Hematopoietic multipotent progenitor cell treated with erythropoietin and hydrocortisone succinate and interleukin-3 and kit ligand, for 17 days (in vitro differentiated cells): ENCODE measurements at regions not wholly inside any gene's neighbourhood (a gene's known extent, or its start where the extent isn't known, plus 50 kb on each side); places are given as distances from the start of the nearest gene placed in this dataset.
"Not testable (repeated sequence)": the region's sequence is repeated elsewhere in the genome, so short reads cannot be mapped to it uniquely, and the experiment has no call there.

Experiments
- DNase-seq: peaks from one replicate; pipeline ENCODE4 v3.0.0-alpha.2; 2015; ENCODE audit warnings: low spot score

DNA sequence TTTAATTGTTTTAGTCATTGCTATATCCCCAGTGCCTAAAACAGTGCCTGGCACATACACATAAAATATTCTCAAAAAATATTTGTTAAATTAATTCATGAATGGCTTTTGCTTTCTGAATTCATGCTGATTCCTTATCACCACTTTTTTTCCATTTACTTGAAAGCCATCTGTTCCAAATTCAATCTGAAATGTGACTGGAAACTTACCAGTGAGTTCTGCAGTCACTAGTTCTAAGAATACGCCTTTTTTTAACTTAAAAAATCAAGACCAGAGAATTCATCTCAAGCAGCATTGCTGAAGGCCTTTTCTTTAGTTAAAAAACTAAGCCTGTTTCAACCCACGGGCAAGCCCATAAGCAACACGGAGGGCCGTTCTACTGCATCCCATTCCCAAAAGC lies 114.0 kb upstream of the ERCC4 start:
- DNase-seq, result no peak

- no peak for DNase-seq
Observed at GRCh38 chr16:13806671-13807070, 113.3 kb upstream of the ERCC4 start.

GRCh38 chr16:13808102-13808501 lies 111.9 kb upstream of the ERCC4 start:
- DNase-seq, result no peak

DNA sequence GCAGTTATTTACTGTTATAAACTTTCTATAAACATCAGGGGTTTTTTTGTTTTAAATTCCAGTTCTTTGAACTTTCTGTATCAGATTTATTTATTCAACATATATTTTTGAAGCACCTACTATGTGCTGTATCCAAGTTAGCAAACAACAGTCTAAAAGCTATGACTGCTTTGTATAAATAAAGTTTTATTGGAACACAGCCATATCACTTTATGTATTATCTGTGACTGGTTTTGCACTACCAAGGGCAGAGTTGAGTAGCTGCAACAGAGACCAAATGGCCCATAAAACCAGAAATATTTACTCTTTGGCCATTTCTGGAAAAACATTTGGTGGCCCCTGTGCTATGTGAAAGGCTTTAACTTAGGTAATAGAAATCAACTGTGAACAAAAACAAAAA lies 110.2 kb upstream of the ERCC4 start:
- DNase-seq, result no peak

GRCh38 chr16:13811834-13812233 lies 108.1 kb upstream of the ERCC4 start:
- DNase-seq, result no peak

DNA sequence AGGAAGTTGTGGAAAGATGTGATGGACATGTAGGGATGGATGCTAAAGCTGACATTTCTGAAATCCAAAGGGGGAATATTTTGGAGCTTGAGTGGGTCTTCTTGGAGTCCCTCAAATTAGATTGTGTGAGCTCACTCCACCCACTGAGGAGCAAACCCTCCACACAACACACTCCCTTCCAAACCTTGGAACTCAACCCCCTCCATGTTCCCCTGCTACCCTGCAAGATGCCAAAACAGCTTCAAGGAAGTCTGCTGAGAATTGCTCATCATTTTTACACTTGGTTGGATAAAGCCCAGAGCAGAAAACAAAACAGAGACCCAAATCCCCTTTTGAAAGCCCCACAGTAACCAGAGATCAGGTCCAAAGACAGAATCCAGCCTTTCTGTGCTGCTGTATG lies 103.3 kb upstream of the ERCC4 start:
- no peak for DNase-seq

- DNase-seq, result no peak
Observed at GRCh38 chr16:13823501-13823900, 96.5 kb upstream of the ERCC4 start.

DNA sequence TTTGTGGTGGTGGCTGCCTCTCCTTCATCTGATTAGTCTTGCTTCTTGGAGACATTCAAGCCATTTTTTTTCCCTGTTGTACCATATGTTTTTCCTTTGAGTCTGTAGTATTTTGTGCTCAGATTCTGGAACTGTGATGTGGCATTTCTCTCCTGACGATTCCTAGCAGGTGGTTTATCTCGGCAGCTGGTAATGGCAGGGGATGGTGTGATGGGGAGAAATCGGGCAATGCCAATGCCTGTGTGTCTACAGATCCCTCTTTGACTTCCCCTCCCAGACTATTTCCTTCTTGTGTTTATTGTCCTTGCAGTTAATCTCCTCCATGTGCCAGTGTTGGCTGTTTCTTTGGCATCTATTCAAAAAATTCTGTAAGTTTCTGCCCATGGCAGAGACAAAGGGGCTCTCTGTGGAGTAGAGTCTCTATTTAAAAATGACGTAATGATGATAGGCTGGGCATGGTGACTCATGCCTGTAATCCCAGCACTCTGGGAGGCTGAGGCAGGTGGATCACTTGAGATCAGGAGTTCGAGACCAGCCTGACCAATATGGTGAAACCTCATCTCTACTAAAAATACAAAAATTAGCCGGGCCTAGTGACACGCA lies 90.2 kb upstream of the ERCC4 start:
- no peak for DNase-seq

DNA sequence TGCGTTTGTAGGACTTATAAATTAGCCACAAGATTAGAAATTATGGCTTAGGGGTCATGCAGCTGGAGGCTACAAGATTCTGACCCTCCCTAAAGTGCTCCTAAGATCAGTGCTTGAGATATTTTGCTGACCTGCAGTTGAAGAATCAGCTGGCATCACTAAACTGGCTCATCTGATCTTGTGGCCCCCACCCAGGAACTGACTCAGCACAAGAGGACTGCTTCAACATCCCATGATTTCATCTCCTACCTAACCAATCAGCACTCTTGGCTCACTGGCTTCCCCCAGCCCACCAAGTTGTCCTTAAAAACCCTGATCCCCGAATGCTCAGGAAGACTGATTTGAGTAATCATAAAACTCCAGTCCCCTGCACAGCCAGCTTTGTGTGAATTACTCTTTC lies 86.4 kb upstream of the ERCC4 start:
- no peak for DNase-seq

GRCh38 chr16:13835387-13835786 lies 84.6 kb upstream of the ERCC4 start:
- no peak for DNase-seq

DNA sequence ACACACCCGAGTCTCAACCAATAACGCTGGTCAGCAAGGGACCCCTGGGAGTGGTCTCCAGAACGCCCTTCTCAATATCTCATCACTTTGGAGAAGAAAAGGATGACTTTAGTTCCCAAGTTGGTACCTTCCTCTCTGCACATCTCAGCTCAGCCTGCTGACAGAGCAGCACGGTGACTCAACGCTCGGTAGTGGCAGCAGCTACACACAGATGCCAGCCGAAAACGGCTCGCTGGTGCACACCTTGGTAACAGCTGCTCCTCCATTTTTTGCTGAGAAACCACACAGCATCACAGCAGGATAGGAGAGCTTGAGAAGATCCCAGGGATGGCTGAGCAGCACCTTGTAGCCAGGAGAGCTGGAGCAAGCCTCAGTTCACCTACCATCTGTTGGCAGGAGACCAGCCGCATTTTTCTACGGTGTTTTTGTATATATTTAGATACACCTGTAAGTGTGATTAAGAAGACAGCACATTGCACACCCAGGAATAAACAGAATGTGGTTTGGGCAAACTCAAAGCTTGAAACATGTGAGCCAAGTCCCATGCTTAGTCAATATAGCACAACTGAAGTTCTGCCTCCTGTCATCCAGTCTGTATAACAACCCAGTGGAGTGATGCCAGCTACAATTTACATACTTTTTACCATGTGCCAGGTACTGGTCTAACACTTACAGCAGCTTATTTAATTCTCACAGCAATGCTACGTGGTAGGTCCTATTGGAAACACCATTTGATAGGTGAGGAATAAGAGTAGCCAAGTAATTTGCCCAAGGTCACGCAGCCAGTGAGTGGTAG lies 83.8 kb upstream of the ERCC4 start:
- DNase-seq, result no peak

DNA sequence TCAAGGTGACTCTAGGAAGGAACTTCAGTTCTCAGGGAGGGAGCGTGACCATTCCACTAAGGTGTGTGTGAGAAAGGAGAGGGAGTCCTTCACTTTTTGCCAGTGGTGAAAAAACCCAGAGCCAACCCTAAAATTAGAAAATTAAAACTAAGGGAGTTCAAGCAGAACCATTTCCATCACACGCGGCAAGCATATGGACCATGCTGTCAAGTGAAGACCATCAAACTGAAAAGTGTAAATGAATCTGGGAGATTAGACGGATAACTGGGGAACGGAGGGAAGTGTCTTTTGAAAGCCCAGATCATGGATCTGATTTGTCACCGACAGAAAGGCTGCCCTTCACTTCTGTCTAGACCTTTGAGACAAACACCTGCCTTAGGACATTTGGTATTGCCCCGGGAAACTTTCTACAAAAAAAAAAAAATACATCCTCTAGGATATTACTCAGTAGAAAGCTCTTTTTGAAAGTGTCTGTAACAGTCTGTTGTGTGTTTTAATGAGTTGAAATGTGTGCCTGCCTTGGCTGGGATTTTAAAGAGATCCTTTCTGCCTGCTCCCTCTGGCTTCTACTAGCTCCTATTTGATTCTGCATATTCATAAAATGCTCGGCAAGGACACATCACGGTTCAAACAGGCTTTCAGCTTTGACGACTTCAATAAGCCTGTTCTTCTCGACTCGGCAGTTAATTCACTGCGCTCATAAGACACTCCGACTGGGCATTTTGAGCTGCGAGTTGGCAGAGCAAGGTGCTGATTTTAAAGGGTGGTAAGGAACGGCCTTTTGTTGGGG lies 81.4 kb upstream of the ERCC4 start:
- no peak for DNase-seq

- no peak for DNase-seq
Observed at GRCh38 chr16:13839577-13839976, 80.4 kb upstream of the ERCC4 start.

- no peak for DNase-seq
Observed at GRCh38 chr16:13845232-13845631, 74.7 kb upstream of the ERCC4 start.

DNA sequence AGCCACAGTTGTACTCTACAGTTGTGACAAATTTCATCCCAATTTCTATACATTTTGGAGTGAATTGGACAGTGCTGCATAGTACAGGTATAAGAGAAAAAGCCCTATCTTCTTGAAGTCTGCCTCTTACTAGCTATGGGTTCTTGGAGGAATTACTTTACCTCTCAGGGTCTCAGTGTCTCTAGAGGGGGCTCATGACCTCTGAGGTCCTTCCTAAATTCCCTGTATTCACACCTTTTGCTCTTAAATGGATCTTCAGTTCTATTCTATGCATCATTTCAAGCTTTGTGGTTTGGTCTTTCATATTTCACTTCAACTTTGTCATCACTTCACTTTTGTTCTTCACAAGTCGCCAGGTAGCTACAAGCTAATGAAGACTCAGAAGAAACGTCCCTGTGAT lies 71.2 kb upstream of the ERCC4 start:
- no peak for DNase-seq

GRCh38 chr16:13850173-13850572 lies 69.8 kb upstream of the ERCC4 start:
- DNase-seq, result not testable (repeated sequence)

DNA sequence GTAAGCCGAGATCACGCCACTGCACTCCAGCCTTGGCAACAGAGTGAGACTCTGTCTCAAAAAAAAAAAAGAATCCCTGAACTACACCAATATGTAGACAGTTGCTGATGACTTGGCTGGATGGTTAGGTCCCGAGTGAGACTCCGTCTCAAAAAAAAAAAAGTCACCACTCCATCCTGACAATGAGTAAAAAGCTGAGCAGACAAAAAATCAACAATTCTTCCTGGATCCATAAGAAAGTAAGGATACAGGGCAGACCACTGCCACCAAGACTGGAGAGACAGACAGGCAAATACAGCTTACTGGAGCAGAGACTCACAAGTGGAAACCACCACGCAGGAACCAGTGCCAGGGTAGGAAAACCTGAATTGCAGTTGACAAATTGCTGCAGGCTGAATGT lies 67.1 kb upstream of the ERCC4 start:
- DNase-seq, result no peak

DNA sequence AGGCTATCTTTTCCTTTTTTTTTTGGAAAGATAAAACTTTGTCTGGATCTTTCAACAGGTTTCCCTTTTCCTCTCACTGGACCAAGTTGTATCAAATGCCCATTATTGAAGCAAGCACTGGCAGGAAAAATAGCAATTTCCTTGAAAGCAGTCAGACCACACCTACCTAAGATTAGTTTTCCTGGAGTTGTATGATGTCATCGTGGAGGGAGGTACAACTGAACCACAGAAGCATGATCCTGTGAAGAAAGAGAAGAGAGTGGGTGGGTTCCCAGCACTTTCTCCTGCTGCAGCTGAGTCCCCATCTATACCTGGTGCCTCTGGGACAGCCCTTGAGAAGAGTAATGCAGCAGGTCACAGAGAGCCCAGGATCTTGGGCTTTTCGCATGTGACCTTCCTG lies 63.6 kb upstream of the ERCC4 start:
- DNase-seq, result no peak

DNA sequence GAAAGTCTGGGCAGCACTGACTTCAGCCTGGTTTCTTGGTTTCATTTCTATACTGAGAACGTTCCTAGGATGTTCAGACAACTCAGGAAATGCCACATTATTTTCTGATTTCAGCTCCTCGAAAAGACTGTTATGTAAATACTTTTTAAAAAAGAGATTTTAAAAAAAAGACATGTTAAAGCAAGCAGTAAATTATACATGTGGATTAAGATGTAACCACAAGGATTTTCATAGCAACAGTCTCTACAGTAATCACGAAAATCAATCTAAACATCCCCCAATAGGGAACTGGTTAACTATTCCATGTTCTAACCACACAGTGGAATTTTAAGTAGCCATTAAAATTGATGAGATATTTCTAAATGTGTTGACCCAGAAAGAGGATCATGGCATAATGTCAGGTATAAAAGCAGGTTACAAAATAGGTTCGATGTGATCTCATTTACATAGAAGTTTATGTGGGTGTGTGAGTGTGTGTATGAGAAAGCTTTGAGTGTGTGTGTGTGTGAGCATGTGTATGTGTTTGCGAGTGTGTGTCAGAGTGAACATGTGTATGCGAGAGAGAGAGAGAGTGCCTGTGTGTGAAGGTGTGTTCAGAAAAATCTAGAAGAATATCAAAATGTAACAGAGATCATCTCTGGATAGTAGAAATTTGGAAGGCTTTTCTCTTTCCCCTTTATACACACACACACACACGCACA lies 63.0 kb upstream of the ERCC4 start:
- DNase-seq, result no peak

DNA sequence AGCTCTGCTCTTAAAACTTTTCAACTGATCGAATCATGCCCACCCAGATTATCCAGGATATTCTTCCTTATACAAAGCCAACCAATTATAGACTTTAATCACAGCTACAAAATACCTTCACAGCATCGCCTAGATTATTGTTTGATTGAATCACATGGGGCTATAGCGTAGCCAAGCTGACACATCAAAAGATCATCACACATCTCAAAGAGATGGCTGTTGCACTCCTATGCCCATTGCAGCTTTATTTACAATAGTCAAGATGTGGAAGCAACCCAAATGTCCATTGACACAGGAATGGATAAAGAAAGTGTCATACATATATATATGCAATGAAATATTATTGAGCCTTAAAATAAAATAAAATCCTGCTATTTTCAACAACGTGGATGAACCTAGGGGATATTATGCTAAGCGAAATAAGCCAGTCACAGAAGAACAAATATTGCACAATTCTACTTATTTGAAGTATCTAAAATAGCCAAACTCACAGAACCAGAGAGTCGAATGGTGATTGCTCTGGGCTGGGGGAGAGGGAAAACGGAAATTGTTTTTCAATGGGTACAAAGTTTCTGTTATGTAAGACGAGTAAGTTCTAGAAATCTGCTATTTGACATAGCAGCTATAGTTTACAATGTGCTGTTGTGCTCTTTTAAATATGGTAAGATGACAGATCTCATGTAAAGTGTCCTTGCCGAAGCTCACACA lies 60.9 kb upstream of the ERCC4 start:
- no peak for DNase-seq

GRCh38 chr16:13863075-13863765 lies 56.7 kb upstream of the ERCC4 start:
- DNase-seq, result no peak
